ENCODE measurements at regions not wholly inside any gene's neighbourhood (a gene's known extent, or its start where the extent isn't known, plus 50 kb on each side); places are given as distances from the start of the nearest gene placed in this dataset.
"Not testable (repeated sequence)": the region's sequence is repeated elsewhere in the genome, so short reads cannot be mapped to it uniquely, and the experiment has no call there.

GRCh38 chr15:66882251-66883020 lies 180.4 kb downstream of the SMAD6 start:
- DNase-seq = peak in 1 of 51 donors; percentile 15

GRCh38 chr15:66883284-66883911 lies 181.4 kb downstream of the SMAD6 start:
- peak in 27 of 51 donors; percentile 3 to 84 (median 38) for DNase-seq

- DNase-seq = no peak
Observed at GRCh38 chr15:66884115-66884622, 181.2 kb upstream of the SMAD3 start.

- DNase-seq = no peak
Observed at GRCh38 chr15:66884661-66885237, 180.7 kb upstream of the SMAD3 start.

- no peak for DNase-seq
Observed at GRCh38 chr15:66885281-66885915, 180.0 kb upstream of the SMAD3 start.

GRCh38 chr15:66886241-66886675 lies 179.1 kb upstream of the SMAD3 start:
- no peak for DNase-seq

GRCh38 chr15:66886686-66887273 lies 178.6 kb upstream of the SMAD3 start:
- DNase-seq = no peak

GRCh38 chr15:66889298-66889697 lies 176.1 kb upstream of the SMAD3 start:
- not testable (repeated sequence) for DNase-seq

GRCh38 chr15:66891776-66892175 lies 173.6 kb upstream of the SMAD3 start:
- no peak for DNase-seq

GRCh38 chr15:66893294-66893693 lies 172.1 kb upstream of the SMAD3 start:
- DNase-seq = no peak

- DNase-seq = no peak
Observed at GRCh38 chr15:66894363-66894762, 171.0 kb upstream of the SMAD3 start.

- DNase-seq = no peak
Observed at GRCh38 chr15:66894986-66895780, 170.2 kb upstream of the SMAD3 start.

- DNase-seq = no peak
Observed at GRCh38 chr15:66895794-66896453, 169.5 kb upstream of the SMAD3 start.

GRCh38 chr15:66896611-66897010 lies 168.8 kb upstream of the SMAD3 start:
- DNase-seq = no peak

- DNase-seq = no peak
Observed at GRCh38 chr15:66897416-66897815, 168.0 kb upstream of the SMAD3 start.

GRCh38 chr15:66897971-66898370 lies 167.4 kb upstream of the SMAD3 start:
- DNase-seq = no peak

- DNase-seq = no peak
Observed at GRCh38 chr15:66898656-66899386, 166.6 kb upstream of the SMAD3 start.

- DNase-seq = no peak
Observed at GRCh38 chr15:66899555-66900350, 165.6 kb upstream of the SMAD3 start.
